ENCODE measurements at regions not wholly inside any gene's neighbourhood (a gene's known extent, or its start where the extent isn't known, plus 50 kb on each side); places are given as distances from the start of the nearest gene placed in this dataset.

- TF ChIP-seq POLR2A (IDR thresholded peaks at IDR 0.05) (no peak), CTCF (IDR thresholded peaks at IDR 0.05) (no peak)
Observed at GRCh38 chr4:124803026-124803425, 90.5 kb upstream of the ANKRD50 start.

Measured in esophagus squamous epithelium (tissue), 4 donors.